Prostate gland (tissue), 2 donors: ENCODE measurements at regions not wholly inside any gene's neighbourhood (a gene's known extent, or its start where the extent isn't known, plus 50 kb on each side); places are given as distances from the start of the nearest gene placed in this dataset.
A peak's percentile ranks its signal among the peaks of the same experiment; 100 is the strongest.

Source experiments
- DNase-seq: peaks from one replicate; pipeline ENCODE4 v3.0.0-alpha.2; 2019; ENCODE audit warnings: low spot score
- H3K27ac ChIP-seq, 2 donors: fragments of 200-600 bp; sonication (generic); 2 replicates each; pipeline ENCODE4 v1.5.1; 2017 to 2019
- H3K27me3 ChIP-seq: fragments of 200-600 bp; sonication (generic); replicated peaks from 2 replicates; pipeline ENCODE4 v1.5.1; 2019; ENCODE audit not compliant: insufficient read depth
- H3K36me3 ChIP-seq, 2 donors: fragments of 200-600 bp; sonication (generic); 1 replicate in 1 of 2; 2 replicates in 1 of 2; pipeline versions ENCODE4 v1.5.1 to v1.8.1; 2017 to 2019
- H3K4me1 ChIP-seq: fragments of 200-600 bp; sonication (generic); replicated peaks from 2 replicates; pipeline ENCODE4 v1.5.1; 2019
- H3K4me3 ChIP-seq, 2 donors: fragments of 200-600 bp; sonication (generic); 2 replicates each; pipeline ENCODE4 v1.5.1; 2017 to 2019
- H3K9me3 ChIP-seq: fragments of 200-600 bp; sonication (generic); 2 replicates; pipeline ENCODE4 v1.5.1; 2017
- POLR2A ChIP-seq: fragments of 450-650 bp; IDR thresholded peaks from one replicate; pipeline ENCODE4 v1.6.1; 2016; ENCODE audit warnings: antibody characterized with exemption, mild to moderate bottlenecking
- POLR2AphosphoS5 ChIP-seq: sonication (generic); formaldehyde crosslinking; IDR thresholded peaks from one replicate; pipeline ENCODE4 v1.6.1; 2017; ENCODE audit warnings: antibody characterized with exemption
- WGBS: methylation state at CpG from one replicate; pipeline ENCODE4 v1.1.5; 2018; 5-methylcytosine and 5-hydroxymethylcytosine counted together
- intact Hi-C: fragments of 100-400 bp; cut with DNase I; formaldehyde crosslinking; loops from one replicate; pipeline ENCODE4 v1.14.2; 2022
- TF ChIP-seq, protein P1 (sequence below), 4 experiments: fragments of 200-600 bp in 2 of 4; fragments of 450-650 bp in 2 of 4; sonication (generic) in 2 of 4; IDR thresholded peaks; 1 replicate in 3 of 4; 2 replicates in 1 of 4; pipeline ENCODE4 v1.5.1; 2016 to 2019; ENCODE audit warnings: antibody characterized with exemption in 4 of 4, mild to moderate bottlenecking in 2 of 4, moderate library complexity in 2 of 4

DNA sequence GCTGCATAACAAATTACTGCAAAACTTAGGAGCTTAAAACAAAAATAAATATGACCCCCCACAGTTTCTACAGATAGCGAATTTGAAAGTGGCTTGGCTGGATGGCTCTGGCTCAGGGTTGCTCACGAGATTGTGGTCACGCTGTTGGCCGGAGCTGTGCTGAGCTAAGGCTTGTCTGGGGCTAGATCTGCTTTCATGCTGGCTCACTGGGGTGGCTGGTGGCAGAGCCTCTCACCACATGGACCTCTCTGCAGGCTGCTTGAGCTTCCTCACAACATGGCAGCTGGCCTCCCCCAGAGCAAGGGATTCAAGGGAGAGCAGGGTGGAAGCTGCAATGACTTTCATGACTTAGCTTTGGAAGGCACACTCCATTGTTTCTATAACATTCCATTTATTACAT is 354.1 kb downstream of the SHQ1 start:
- TF ChIP-seq POLR2A (no peak), POLR2AphosphoS5 (no peak)
- TF ChIP-seq, protein P1, sequence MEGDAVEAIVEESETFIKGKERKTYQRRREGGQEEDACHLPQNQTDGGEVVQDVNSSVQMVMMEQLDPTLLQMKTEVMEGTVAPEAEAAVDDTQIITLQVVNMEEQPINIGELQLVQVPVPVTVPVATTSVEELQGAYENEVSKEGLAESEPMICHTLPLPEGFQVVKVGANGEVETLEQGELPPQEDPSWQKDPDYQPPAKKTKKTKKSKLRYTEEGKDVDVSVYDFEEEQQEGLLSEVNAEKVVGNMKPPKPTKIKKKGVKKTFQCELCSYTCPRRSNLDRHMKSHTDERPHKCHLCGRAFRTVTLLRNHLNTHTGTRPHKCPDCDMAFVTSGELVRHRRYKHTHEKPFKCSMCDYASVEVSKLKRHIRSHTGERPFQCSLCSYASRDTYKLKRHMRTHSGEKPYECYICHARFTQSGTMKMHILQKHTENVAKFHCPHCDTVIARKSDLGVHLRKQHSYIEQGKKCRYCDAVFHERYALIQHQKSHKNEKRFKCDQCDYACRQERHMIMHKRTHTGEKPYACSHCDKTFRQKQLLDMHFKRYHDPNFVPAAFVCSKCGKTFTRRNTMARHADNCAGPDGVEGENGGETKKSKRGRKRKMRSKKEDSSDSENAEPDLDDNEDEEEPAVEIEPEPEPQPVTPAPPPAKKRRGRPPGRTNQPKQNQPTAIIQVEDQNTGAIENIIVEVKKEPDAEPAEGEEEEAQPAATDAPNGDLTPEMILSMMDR (IDR thresholded peaks at IDR 0.05) = no peak
- no peaks in the 10 kb centered on the region for H3K4me1 ChIP-seq
- DNase-seq = no peak
- no peaks in the 10 kb centered on the region for H3K9me3 ChIP-seq
- no peak overlapping the region for H3K27ac ChIP-seq
- no peaks in the 10 kb centered on the region for H3K36me3 ChIP-seq
- H3K4me3 ChIP-seq = no peak overlapping the region
- WGBS = 97% methylated on average over 4 of the region's 4 CpGs
- intact Hi-C loops = no loop called here
- H3K27me3 ChIP-seq = no peaks in the 10 kb centered on the region

DNA sequence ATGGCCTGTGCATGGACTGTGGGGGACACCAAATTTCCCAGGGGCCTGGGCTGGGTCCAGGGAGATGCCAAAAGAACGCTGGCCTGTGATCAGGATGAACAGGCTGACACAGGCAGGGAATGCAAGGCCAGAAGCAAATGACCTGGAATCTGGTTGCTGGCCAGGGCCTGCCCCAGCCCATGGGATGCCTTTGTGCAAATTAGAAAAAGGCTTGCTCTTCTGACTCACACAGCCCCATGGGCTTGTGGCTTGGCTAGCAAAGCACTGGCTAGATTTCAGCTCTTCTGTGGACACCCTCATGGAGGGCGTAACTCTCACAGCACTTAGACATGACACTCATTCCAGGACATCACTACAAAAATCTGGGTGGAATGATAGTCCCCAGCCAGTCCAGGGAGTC is 356.0 kb downstream of the SHQ1 start:
- H3K4me3 ChIP-seq = no peak overlapping the region
- no peaks in the 10 kb centered on the region for H3K36me3 ChIP-seq
- DNase-seq = peak; percentile 35
- WGBS = 37% methylated on average over 2 of the region's 2 CpGs
- no peaks in the 10 kb centered on the region for H3K4me1 ChIP-seq
- H3K27ac ChIP-seq = no peak overlapping the region
- no peaks in the 10 kb centered on the region for H3K27me3 ChIP-seq
- TF ChIP-seq POLR2A (no peak), POLR2AphosphoS5 (peak; percentile 26)
- intact Hi-C loops = no loop called here
- H3K9me3 ChIP-seq = no peaks in the 10 kb centered on the region

DNA sequence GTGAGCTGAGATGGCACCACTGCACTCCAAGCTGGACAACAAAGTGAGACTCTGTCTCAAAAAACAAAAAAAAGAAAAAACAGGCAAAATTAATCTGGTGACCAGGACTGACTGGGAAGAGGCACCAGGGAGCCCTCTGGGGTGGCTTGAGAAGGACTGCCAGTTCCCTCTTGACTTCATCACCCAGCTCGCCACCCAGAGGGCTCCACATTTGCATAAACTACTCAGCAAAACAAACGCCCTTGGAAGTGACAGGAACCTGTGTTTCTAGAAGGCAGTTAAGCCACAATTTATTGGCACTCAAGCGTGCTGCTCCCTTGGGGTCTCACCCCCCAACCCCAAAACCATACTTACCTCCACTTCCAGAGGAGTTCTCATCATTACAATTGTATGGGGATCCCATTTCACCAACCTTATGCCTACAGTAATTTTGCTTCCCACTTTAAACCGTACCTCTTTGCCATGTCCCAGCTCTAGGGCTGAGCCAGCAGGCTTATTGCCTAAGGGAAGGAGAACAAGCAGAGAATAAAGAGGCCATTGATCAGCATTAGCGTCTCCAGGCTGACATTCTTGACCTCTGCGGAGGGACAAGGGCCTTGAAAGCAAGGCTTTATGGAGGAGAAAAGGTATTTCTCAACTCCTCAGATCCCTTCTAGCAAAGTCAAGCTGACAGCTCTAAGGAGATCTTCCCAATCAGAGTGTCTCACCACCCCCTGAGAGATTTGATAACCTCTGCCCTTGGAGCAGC is 357.4 kb downstream of the SHQ1 start:
- no peak overlapping the region for H3K4me3 ChIP-seq
- TF ChIP-seq POLR2AphosphoS5 (no peak), POLR2A (no peak)
- TF ChIP-seq, protein P1 (IDR thresholded peaks at IDR 0.05) = no peak
- intact Hi-C loops = no loop called here
- no peaks in the 10 kb centered on the region for H3K9me3 ChIP-seq
- H3K36me3 ChIP-seq = no peaks in the 10 kb centered on the region
- H3K27me3 ChIP-seq = no peaks in the 10 kb centered on the region
- H3K4me1 ChIP-seq = no peaks in the 10 kb centered on the region
- 72% methylated on average over 6 of the region's 6 CpGs for WGBS
- no peak for DNase-seq
- no peak overlapping the region for H3K27ac ChIP-seq

DNA sequence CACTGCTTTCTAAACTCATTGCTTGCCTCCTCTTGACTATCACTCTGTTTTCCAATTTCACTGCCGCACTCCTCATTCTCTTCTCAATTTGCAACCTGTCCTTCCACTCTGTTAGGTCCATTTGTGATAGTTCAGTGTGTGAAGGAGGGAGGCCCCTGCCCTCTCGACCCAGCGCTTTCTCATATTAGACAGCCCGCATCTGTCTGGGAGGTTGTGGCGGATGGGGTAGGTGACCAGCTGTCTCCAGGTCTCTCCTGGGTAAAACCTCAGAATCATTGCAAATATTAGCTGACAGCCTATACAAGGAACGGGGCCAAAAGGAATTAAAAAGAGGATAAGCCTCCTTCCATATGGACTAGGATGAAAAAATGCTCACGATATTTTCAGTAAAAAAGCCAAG is 358.3 kb downstream of the SHQ1 start:
- Histone ChIP-seq H3K4me3 (no peak overlapping the region), H3K27me3 (no peaks in the 10 kb centered on the region), H3K4me1 (no peaks in the 10 kb centered on the region), H3K27ac (no peak overlapping the region), H3K36me3 (no peaks in the 10 kb centered on the region), H3K9me3 (no peaks in the 10 kb centered on the region)
- WGBS = 93% methylated on average over 7 of the region's 7 CpGs
- TF ChIP-seq, protein P1 (IDR thresholded peaks at IDR 0.05) = no peak
- TF ChIP-seq POLR2A = no peak
- no peak for TF ChIP-seq POLR2AphosphoS5
- intact Hi-C loops = loop anchor here (10.0 kb wide), 1 partner anchor 175 kb away; no protein-coding TSS in a partner anchor
- DNase-seq = no peak

DNA sequence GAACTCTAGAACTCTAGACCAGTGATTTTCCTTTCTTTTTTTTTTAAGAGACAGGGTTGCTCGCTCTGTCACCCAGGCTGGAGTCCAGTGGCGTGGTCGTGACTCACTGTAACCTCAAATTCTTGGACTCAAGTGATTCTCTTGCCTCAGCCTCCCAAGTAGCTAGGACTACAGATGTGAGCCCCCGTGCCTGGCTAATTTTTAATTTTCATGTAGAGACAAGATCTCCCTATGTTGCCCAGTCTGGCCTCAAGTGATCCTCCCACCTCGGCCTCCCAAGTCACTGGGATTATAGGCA is 359.6 kb downstream of the SHQ1 start:
- 94% methylated on average over 5 of the region's 5 CpGs for WGBS
- no peaks in the 10 kb centered on the region for H3K27me3 ChIP-seq
- H3K9me3 ChIP-seq = no peaks in the 10 kb centered on the region
- H3K36me3 ChIP-seq = no peaks in the 10 kb centered on the region
- no peak overlapping the region for H3K27ac ChIP-seq
- H3K4me3 ChIP-seq = no peak overlapping the region
- intact Hi-C loops = loop anchor here (10.0 kb wide), 1 partner anchor 176 kb away; no protein-coding TSS in a partner anchor
- DNase-seq = no peak
- no peaks in the 10 kb centered on the region for H3K4me1 ChIP-seq
- TF ChIP-seq POLR2AphosphoS5 = no peak
- TF ChIP-seq, protein P1 (IDR thresholded peaks at IDR 0.05) = no peak
- TF ChIP-seq POLR2A = no peak
